ENCODE measurements at regions not wholly inside any gene's neighbourhood (a gene's known extent, or its start where the extent isn't known, plus 50 kb on each side); places are given as distances from the start of the nearest gene placed in this dataset.
"Not testable (repeated sequence)": the region's sequence is repeated elsewhere in the genome, so short reads cannot be mapped to it uniquely, and the experiment has no call there.

DNA sequence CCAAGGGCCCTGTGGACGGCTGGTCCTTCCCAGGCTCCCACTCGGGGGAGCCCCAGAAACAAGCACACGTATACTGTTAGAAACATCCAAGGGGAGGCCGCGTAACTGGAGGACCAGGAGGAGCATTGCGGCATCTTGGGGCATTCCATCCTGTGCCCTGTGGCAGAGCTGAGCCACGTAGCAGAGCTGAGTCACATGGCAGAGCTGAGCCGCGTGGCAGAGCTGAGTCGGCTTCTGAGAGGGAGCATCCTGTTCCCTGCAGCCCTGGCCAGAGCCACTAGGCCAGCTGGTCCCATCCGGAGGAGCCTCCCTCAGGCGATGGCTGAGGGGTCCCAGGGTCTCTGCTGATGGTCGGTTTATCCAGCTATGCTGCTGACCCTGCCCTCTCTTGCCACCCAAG, 4476.7 kb upstream of the TPTE start:
- TF ChIP-seq, protein P1, sequence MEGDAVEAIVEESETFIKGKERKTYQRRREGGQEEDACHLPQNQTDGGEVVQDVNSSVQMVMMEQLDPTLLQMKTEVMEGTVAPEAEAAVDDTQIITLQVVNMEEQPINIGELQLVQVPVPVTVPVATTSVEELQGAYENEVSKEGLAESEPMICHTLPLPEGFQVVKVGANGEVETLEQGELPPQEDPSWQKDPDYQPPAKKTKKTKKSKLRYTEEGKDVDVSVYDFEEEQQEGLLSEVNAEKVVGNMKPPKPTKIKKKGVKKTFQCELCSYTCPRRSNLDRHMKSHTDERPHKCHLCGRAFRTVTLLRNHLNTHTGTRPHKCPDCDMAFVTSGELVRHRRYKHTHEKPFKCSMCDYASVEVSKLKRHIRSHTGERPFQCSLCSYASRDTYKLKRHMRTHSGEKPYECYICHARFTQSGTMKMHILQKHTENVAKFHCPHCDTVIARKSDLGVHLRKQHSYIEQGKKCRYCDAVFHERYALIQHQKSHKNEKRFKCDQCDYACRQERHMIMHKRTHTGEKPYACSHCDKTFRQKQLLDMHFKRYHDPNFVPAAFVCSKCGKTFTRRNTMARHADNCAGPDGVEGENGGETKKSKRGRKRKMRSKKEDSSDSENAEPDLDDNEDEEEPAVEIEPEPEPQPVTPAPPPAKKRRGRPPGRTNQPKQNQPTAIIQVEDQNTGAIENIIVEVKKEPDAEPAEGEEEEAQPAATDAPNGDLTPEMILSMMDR (IDR thresholded peaks at IDR 0.05) = not testable (repeated sequence)
- TF ChIP-seq POLR2A (IDR thresholded peaks at IDR 0.05) = not testable (repeated sequence)

All from lower leg skin (tissue), 3 donors.